CD4-positive, alpha-beta T cell treated with Interleukin-21 for 1 hour (primary cell): ENCODE measurements at regions not wholly inside any gene's neighbourhood (a gene's known extent, or its start where the extent isn't known, plus 50 kb on each side); places are given as distances from the start of the nearest gene placed in this dataset.

Experiments
- DNase-seq: peaks from one replicate; pipeline ENCODE4 v3.0.0-alpha.2; 2020

DNA sequence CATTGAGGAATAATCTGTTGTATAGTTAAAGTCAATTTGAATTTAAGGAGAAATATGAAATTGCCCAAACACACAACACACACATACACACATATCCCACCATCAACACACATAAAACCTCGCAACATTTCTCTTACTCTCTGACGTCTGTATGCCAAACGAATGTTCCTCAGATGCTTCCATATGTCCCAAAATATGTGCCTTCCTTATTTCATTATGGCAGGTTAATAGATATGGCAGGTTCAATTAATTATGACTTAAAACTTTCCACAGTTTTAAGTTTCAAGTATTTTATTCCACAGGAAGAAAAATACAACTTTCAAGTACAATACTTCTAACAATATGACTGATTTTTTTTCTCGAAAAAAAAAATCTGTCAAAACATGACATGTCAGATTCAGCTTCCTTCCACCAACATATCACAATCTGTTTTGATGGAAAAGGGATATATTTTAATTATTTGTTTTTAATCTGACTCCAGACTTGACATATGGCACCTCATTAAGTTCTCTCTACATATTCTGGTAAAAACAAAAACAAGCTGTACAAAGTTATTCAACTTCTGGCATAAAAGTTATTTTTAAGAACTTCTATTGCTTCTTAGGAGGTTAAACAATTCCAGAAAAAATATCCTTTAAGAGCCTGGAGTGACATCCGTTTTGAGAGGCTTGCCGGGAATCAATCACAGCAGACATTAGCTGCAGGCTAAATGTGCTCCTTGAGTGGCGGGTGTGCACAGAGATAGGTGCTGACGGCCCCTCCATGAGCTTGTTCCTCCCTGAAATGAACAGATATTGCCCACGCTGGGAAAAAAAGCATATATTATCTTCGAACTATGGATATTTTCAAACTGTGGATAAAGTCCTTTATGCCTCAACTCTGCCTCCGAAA is 812.7 kb downstream of the DCDC2C start:
- no peak for DNase-seq

DNA sequence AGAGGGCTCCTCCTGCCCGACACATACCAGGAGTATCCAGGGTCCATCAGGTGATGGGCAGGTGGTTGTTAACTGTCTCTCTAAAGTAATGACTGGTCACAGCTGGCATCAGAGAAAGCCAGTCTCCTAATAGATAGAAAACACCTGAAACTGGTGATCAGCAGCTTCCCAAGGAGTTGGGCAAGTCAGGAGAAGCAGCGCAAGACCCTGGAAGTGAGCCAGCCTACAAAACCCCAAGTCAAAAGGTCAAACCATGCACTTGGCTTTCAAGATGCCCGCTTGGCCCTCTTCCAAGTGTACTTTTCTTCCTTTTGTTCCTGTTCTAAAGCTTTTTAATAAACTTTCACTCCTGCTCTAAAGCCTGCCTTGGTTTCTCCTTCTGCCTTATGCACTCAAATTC is 815.2 kb downstream of the DCDC2C start:
- no peak for DNase-seq

DNA sequence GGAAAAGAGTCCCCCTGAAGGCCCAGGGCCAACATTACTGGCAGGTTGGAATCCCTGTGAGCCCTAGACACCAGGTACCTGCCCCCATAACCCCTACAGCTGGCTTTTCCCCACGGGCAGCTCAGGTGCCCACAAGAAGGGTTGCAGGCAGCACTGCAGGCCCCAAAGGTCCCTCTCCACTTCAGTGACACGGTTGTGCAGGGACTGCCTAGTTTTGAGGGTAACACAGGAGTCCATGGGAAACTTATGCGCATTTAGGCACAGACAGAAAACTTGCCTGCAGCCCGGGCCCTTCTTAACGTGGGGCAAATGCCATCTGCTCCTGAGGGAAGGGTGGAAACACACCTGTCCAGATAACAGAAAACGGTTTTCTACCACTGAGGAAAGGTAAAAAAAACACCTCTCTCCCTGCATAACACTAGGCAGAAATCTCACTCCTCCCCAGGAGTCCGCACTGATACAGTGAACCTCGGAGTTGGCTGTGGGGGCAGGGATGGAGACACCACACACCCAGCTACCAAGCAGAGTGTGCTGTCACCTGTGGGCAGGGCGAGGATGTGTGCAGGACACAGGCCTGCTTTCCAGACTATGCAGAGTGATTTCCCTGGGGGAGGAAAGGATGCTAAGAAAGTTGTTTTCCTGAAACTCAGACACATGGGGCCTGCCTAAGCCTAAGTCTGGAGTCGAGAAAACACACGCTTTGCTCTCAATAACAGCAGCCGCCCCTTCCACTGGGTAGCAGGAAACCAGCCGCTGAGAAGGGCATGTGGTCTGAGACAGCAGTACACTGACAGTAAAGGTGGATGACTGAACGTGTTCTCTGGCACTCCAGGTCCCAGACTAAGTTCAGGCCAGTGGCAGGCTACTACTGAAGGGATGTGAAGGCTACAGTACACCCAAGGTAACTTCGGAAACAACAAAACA is 819.4 kb downstream of the DCDC2C start:
- no peak for DNase-seq

DNA sequence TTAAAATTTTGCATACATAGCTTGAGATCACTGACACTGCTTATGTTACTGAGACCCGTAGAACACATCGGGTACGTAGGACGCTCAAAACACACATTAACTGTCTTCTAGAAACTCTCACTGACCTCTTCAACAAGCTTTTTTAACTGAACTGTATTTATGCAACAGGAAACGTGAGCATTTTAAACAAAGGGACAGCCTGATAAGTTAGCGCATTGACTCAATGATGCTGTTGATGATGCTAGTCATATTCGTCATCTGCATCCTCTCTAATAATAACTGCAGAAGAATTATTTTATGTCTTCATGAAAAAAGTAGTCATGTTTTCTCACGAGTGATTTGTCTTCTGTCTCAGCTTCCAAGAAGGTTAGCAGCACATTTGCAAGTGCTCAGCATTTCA is 824.0 kb downstream of the DCDC2C start:
- no peak for DNase-seq

DNA sequence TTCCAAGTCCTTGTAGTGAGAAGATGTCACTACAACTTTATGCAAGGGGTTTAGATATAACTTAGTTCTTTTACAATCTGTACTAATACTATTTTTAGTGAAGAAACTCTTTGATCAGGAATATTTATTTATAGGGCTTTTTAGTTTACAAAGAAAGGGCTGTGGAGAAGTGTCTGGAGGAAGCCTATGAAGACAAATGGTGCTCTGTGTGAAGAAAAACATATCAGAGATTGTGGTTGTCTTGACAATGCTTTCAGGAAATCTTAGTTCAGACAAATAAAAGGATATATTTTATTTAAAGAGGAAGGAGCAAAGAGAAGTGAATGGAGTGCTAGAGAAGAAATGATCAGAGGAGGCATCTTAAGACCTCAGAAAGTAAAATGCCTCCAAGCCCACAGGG is 824.9 kb downstream of the DCDC2C start:
- no peak for DNase-seq

- no peak for DNase-seq
These were observed 825.4 kb downstream of the DCDC2C start for GRCh38 chr2:4528773-4529172.

GRCh38 chr2:4529738-4530137 is 826.4 kb downstream of the DCDC2C start:
- no peak for DNase-seq

- DNase-seq = no peak
These were observed 826.9 kb downstream of the DCDC2C start for GRCh38 chr2:4530231-4530630.

DNA sequence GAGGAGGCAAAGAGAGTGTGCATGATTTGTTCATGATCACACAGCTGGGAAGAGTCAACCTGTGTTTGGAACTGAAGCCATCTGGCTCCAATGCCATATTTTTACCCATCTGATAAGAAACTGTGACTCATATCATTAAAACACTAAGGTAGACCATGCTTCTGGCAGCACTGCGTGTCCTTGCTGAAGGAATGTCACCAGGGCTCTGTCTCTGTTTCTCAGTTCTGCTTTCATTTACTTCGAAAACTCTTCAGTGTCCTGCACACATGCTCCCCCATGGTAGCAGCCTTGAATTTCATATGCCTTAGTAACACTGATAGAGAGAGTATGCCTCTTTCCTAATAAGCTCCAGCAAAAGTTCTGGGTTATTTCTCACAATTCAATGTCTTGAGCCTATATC is 830.4 kb downstream of the DCDC2C start:
- DNase-seq = no peak

- no peak for DNase-seq
These were observed 835.7 kb downstream of the DCDC2C start for GRCh38 chr2:4539121-4539520.

DNA sequence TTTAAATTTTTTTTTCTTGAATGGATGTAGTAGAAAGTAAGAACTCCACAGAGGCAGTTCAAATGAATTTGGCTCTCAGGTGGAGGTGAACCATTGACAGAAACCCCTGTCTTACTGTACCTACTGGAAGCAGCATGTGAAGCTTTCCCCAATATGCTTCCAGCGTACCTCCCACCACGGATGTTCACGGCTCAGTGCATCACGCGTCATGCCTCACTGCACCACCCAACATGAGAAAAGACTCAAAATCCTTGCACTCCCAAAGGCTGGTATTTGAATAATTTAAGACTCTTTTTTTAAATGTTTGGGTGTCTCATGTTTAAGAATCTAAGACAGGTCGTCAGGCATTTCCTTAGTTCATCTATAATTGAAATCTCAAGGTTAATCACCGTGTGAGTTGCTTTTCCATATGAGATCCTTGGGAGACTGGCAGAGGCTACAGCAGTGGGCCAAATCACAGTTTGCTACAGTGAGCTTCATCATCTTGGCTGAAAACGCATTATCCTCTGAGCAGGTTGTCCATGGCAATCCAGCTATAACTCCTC is 846.4 kb downstream of the DCDC2C start:
- DNase-seq = no peak

DNA sequence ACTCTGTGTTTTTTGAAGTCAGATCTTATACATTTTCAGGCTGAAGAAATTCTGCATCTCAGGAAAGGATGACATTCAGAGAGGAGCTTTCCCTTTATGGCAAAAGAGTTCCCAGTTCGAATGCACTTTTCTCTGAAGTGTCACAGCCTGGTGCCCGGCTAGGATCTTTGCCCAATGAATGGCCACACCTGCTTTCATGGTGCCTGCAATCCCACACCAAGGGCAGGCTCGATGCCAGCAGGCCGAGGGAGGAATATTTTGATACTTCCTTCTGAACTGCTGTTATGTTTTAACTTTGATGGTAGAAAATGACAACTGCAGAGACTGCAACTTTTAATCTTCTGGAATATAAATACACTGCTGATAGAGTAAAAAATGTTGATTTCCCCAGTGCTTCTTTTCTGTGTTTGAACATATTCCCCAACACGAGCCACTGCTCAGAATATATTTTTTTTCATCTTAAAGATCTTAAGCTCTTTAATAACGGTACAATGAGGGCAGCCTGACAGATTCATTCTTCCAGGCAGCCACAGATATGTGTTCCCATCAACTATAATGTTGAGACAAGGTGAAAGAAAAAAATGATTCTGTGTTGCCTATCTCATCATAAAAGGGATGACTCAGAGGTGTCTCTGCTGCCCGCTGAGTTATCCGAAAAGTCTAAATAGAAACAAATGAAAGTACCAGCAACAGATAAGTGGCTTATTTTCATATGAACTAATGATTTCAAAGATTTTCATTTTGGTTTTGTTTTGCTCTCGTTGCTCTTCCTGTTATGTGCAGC is 848.5 kb downstream of the DCDC2C start:
- DNase-seq = no peak

DNA sequence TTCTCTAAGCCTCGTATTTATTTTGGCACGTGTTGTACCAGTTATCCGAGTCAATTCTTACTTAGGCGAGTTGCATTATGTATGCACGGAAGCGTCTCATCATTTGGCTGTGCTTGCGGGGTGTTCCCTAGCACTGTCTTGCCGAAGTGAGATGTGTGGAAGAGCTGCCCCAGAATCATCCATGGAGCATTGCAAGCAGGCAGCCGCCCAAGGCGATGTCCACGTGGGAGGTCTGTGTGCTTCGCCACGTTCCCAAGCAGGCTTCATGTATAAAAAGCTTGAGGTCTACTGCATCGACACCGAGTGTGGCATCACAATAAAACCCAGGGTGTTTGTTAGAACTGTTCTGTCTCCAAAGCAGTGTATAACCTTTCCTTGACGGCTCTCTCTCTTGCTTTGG is 849.9 kb downstream of the DCDC2C start:
- no peak for DNase-seq

- no peak for DNase-seq
These were observed 852.9 kb downstream of the DCDC2C start for GRCh38 chr2:4556135-4556896.

GRCh38 chr2:4561196-4561595 is 857.8 kb downstream of the DCDC2C start:
- no peak for DNase-seq

DNA sequence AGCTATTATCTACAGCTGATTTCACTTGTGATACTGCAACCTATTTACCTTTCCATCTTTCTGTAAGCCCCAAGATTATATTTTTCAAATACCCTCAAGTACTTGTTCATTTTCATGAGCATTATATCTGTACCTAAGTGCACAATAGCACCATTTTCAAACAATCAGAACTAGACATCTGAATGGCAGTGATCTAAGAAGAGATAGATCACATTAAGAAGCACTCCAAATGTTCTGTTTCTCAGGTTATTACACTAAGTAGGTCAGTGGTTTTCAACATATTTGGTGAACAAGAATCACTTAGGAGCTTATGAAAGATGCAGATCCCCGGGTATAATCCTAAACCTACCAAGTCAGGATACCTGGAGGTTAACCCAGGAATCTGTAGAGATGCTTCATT is 872.7 kb downstream of the DCDC2C start:
- DNase-seq = no peak

- no peak for DNase-seq
These were observed 876.6 kb downstream of the DCDC2C start for GRCh38 chr2:4579977-4580376.

GRCh38 chr2:4585057-4585635 is 881.8 kb downstream of the DCDC2C start:
- DNase-seq = no peak

GRCh38 chr2:4588606-4589005 is 885.2 kb downstream of the DCDC2C start:
- DNase-seq = no peak

- DNase-seq = no peak
These were observed 887.9 kb downstream of the DCDC2C start for GRCh38 chr2:4591261-4591660.

DNA sequence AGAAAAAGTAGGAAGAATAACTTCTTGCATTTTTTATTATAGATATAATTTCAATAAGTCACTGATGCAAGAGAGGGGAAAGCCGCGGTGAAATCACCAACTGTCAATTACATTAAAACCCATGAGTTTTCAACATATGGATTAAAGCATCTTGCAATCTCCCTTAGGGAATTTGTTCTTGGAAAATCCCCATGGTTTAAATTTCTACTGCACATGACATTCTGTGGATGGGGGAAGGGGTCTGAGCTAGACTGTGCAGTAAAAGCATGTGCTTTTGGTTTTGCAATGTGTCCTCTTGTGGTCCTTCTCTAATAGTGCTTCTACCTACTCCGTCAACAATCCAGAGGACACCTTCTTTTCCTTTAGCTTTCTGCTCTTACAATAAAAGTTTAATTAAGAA is 894.0 kb downstream of the DCDC2C start:
- no peak for DNase-seq

- no peak for DNase-seq
These were observed 901.4 kb downstream of the DCDC2C start for GRCh38 chr2:4604767-4605166.
